BE2C (cell line): ENCODE measurements at regions not wholly inside any gene's neighbourhood (a gene's known extent, or its start where the extent isn't known, plus 50 kb on each side); places are given as distances from the start of the nearest gene placed in this dataset.

Experiments used
- DNase-seq: peaks from one replicate; pipeline ENCODE4 v3.0.0-alpha.2; 2020
- H3K27me3 ChIP-seq: fragments of 250-450 bp; sonication (Bioruptor Pico); 2 replicates; pipeline ENCODE4 v1.5.1; 2020; ENCODE audit warnings: mild to moderate bottlenecking
- H3K36me3 ChIP-seq: fragments of 250-450 bp; sonication (Bioruptor Pico); 2 replicates; pipeline ENCODE4 v1.5.1; 2020; ENCODE audit warnings: mild to moderate bottlenecking
- H3K4me1 ChIP-seq: fragments of 250-450 bp; sonication (Bioruptor Pico); 2 replicates; pipeline ENCODE4 v1.5.1; 2020
- H3K4me3 ChIP-seq: 2 replicates; pipeline ENCODE4 v1.5.1; 2011; ENCODE audit warnings: low read depth, low read length
- H3K9me3 ChIP-seq: fragments of 250-450 bp; sonication (Bioruptor Pico); 2 replicates; pipeline ENCODE4 v1.5.1; 2020
- CTCF ChIP-seq: IDR thresholded peaks from 2 replicates; pipeline ENCODE4 v1.5.1; 2012; ENCODE audit warnings: mild to moderate bottlenecking, low read depth, low read length

- no peak for DNase-seq
- Histone ChIP-seq H3K4me1 (no peaks in the 10 kb centered on the region), H3K4me3 (no peak overlapping the region), H3K27me3 (no peaks in the 10 kb centered on the region), H3K9me3 (no peaks in the 10 kb centered on the region), H3K36me3 (no peaks in the 10 kb centered on the region)
- TF ChIP-seq CTCF, result no peak
These were observed 358.9 kb downstream of the TRAM1L1 start for GRCh38 chr4:116726523-116726922.

- no peak for TF ChIP-seq CTCF
- no peaks in the 10 kb centered on the region for H3K9me3 ChIP-seq
- no peak overlapping the region for H3K4me3 ChIP-seq
- H3K36me3 ChIP-seq, result no peaks in the 10 kb centered on the region
- no peaks in the 10 kb centered on the region for H3K4me1 ChIP-seq
- no peak for DNase-seq
- H3K27me3 ChIP-seq, result no peaks in the 10 kb centered on the region
These were observed 361.1 kb downstream of the TRAM1L1 start for GRCh38 chr4:116724249-116724648.

DNA sequence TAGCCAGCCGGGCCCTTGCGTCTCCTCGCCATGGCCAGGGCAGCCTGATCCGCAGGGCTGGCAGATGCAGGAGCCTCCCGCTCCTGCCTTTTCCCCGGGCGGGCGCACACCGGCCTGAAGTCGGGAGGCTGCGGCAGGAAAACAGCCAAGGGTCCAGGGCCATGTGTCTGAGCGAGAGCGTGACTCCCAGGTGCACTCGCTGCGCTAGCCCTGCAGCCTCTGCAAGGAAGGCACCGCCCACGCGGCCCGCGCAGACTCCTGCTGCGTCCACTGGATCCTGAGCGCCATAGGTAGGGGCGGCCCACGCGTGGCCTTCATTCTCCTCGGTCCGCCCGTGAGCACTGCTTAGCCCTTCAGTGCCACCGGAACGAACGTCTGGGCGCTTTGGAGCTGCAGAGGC, 379.9 kb downstream of the TRAM1L1 start:
- no peak overlapping the region for H3K4me3 ChIP-seq
- TF ChIP-seq CTCF, result no peak
- H3K36me3 ChIP-seq, result no peaks in the 10 kb centered on the region
- no peaks in the 10 kb centered on the region for H3K9me3 ChIP-seq
- DNase-seq, result no peak
- no peaks in the 10 kb centered on the region for H3K27me3 ChIP-seq
- H3K4me1 ChIP-seq, result peaks cover 3% of the 10 kb centered on the region; the same call in 1 of the 2 replicates

GRCh38 chr4:116702949-116703348, 382.4 kb downstream of the TRAM1L1 start:
- no peaks in the 10 kb centered on the region for H3K36me3 ChIP-seq
- peak; percentile 65 for TF ChIP-seq CTCF
- no peaks in the 10 kb centered on the region; the same call in 1 of the 2 replicates for H3K9me3 ChIP-seq
- H3K4me1 ChIP-seq, result no peaks in the 10 kb centered on the region
- peak; percentile 20 for DNase-seq
- H3K4me3 ChIP-seq, result no peak overlapping the region
- no peaks in the 10 kb centered on the region for H3K27me3 ChIP-seq

GRCh38 chr4:116688536-116688935, 396.8 kb downstream of the TRAM1L1 start:
- no peak overlapping the region for H3K4me3 ChIP-seq
- DNase-seq, result no peak
- no peaks in the 10 kb centered on the region for H3K9me3 ChIP-seq
- no peaks in the 10 kb centered on the region for H3K36me3 ChIP-seq
- no peaks in the 10 kb centered on the region for H3K4me1 ChIP-seq
- no peaks in the 10 kb centered on the region for H3K27me3 ChIP-seq
- no peak for TF ChIP-seq CTCF

- peak; percentile 46 for TF ChIP-seq CTCF
- no peaks in the 10 kb centered on the region for H3K27me3 ChIP-seq
- H3K36me3 ChIP-seq, result no peaks in the 10 kb centered on the region
- peaks cover 5% of the 10 kb centered on the region; the same call in 1 of the 2 replicates for H3K4me1 ChIP-seq
- no peak for DNase-seq
- H3K4me3 ChIP-seq, result no peak overlapping the region
- H3K9me3 ChIP-seq, result no peaks in the 10 kb centered on the region
These were observed 417.2 kb downstream of the TRAM1L1 start for GRCh38 chr4:116668190-116668589.
